Erythroblast (primary cell): ENCODE measurements at regions not wholly inside any gene's neighbourhood (a gene's known extent, or its start where the extent isn't known, plus 50 kb on each side); places are given as distances from the start of the nearest gene placed in this dataset.

Source experiments
- DNase-seq, 2 experiments: peaks; one replicate each; lab custom pipeline; 2025; lab: John Stamatoyannopoulos, UW
- GATA1 ChIP-seq: IDR thresholded peaks from 2 replicates; pipeline ENCODE4 v1.6.1; 2011; ENCODE audit warnings: low read depth, mild to moderate bottlenecking, control low read depth, low read length, moderate library complexity
- POLR2A ChIP-seq: IDR thresholded peaks from 2 replicates; pipeline ENCODE4 v1.6.1; 2011; ENCODE audit warnings: mild to moderate bottlenecking, low read length

DNA sequence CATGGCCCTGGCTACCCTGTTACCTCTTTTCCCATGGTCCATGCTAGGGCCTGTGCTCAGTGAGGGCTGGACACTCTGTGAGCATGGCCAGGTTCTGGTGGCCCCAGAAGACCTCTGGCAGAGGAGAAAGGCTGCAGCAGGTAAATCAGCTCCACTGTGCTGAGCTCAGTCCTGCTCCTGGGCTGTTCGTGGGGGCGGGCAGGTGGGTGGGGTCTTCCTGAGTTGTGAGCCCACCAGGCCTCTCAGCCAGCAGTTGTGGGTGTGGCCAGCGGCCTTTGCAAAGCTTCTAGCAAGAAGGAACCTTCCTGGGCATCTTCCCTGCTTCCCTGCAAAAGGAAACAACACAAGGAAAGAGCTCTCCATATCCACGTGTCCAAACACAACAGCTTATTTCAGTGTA, 85.3 kb upstream of the STX18 start:
- DNase-seq = no peak
- TF ChIP-seq GATA1 = no peak
- TF ChIP-seq POLR2A = no peak

DNA sequence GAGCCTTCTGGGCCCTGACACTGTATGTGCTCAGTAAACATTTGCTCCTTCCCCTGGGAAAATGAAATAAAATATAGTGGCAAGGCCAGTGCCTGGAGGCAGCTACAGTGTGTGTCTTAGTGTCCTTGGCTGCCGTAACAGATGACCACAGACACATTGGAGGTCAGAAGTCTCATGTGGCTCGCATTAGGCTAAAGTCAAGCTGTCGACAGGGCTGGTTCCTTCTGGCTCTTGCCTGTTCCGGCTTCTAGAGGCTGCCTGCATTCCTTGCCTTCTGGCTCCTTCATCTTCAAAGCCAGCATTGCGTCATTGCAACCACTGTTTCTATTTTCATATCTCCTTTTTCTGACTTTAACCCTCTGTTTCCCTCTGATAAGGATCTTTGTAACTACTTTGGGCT, 83.6 kb upstream of the STX18 start:
- TF ChIP-seq GATA1 (no peak), POLR2A (no peak)
- DNase-seq = no peak

DNA sequence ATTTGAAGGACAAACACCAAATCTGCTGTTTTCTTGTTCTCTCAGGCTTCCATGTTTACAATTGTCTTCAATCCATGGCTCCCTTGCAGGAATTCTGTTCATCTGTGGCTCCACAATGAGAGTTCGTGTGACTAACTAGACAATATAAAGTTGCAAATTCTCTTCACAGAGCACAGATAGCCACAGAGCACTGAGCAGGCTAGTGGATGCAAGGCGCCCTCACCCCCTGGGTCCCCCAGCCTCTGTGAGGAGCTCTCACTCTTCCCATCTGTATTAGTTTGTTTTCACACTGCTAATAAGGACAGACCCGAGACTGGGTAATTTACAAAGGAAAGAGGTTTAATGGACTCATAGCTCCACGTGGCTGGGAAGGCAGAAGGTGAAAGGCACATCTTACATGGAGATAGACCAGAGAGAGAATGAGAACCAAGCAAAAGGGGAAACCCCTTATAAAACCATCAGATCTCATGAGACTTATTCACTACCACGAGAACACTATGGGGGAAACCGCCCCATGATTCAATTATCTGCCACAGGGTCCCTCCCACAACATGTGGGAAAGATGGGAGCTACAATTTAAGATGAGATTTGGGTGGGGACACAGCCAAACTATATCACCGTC, 82.5 kb upstream of the STX18 start:
- DNase-seq = no peak
- TF ChIP-seq POLR2A (no peak), GATA1 (no peak)

DNA sequence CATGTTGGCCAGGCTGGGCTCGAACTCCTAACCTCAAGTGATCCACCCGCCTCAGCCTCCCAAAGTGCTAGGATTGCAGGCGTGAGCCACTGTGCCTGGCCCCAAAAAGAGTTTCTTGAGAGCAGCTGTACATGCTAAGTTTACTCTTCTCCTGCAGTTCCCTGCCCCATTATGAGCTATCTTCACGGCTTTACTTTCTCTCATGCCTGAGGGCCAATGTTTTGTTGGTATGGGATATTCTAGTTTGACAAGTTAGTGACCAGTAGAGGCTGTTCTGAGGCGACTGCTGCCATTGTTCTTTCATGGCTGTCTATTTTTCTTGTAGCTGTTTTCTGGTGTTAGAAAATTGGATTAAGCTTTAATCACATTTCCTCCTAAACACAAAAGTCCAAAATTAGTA, 78.0 kb upstream of the STX18 start:
- TF ChIP-seq GATA1 (no peak), POLR2A (no peak)

DNA sequence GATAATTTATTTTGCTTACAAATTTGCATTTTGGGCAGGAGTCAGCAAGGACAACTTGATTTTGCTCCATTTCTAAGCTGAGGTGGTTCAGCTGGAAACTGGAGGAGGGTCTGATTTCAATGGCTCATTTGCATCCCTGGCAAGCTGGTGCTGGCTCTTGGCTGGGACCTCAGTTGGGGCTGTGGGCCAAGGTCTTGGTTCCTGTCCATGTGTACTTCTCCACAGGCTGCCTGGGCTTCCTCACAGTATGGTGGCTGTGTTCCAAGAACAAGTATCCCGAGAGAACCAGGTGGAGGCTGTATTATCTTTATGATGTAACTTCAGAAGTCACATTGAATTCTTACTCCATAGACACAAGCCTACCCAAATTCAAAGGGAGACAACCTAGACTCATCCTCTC, 77.0 kb upstream of the STX18 start:
- TF ChIP-seq POLR2A (no peak), GATA1 (no peak)
- DNase-seq = no peak

More for the DNA sequence above, 78.0 kb upstream of the STX18 start:
- DNase-seq = no peak

DNA sequence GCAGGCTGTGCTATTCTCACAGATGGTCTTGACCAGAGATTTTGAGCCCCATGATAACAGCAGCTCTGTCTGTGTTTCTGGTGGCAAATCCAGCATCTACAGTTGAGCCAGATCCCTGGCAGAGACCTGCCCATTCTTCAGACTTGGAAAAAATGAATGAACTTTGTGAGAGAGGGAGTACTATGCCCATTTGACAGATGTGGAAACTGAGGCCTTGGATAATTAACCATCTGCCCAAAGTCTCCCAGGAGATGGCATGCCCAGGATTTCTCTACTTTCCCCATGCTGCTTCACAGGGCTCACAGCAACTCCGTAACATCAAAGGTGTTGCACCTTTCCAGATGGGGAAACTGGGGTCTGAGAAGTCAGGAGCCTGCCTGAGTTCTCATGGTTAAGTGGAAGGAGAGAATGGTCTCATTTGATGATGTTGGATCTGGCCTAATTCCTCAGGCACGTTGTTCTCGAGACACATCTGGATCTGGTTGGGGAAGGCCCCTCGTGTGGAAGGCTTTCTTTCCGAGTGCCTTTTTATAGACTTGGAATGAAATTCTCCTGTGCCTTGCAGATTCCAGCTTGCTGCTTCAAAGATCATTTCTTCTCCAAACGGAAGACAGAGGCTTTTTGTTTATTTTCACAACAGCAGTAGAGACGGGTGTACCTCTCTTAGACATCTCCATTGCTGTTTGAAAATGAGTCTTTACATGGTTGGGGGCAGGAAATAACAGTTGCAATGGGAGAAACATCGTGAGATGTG, 73.3 kb upstream of the STX18 start:
- DNase-seq = no peak
- TF ChIP-seq GATA1 = no peak
- no peak for TF ChIP-seq POLR2A

DNA sequence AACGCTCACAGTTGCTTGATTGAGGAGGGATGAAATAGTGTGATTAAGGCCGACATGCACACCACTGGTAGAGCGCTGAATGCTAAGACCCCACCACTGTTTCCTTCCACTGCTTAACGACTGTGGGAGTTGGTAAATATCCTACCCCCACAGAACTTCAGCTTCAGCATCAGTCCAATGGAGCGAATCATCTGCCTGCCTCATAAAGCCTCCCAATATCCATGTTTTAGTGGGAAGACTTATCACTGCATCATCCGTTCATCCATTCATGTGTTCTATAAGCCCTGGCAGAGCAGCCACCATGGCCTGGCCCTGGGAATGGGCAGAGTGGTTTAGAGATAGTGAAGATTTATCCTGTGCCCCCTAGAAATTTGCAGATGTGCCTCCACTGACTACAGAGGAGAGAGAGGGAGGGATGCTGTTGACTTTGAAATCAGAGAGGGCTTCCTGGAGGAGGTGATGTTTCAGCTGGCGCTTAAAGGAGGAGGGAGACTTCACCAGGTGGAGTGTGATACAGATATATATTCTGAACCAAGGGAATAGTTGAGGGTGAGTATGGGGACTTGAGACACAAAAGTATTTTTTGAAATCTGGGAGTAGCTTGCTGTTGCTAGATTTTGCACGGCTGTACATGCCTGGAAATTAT, 71.9 kb upstream of the STX18 start:
- DNase-seq = no peak
- TF ChIP-seq GATA1 (no peak), POLR2A (no peak)

DNA sequence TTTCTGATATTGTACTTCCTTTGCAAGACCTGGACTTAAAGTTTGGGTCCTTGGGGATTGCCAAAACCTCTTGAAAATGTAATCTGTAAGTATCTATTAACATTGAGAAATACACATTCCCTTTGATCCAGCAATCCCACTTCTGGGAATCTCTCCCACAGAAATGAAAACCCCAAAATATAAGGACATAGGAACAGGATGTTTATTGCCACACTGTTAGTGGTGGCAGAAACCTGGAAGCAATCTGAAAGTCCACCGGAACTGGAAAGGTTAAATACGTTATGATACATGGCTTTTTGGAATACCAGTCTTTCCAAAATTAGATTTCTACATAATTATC, 71.2 kb upstream of the STX18 start:
- no peak for DNase-seq
- TF ChIP-seq POLR2A = no peak
- TF ChIP-seq GATA1 = no peak

DNA sequence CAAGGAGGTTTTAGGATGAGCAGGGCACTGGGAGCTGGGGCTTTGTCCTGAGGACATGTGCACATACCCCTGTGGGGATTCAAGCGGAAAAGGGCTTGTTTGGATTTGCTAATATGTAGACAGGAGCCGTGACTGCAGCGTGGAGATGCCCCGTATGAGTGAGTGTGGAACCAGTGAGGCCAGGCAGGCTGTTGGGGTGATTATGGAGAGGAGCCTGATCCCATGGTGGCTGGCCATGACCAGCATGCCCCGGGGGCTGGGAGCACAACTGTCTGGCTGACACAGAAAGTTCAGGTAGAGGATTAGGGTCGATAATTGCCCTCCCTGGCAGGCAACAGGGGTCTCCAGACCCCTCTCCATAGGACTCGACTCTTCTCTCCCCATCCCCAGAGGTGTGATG, 68.8 kb upstream of the STX18 start:
- TF ChIP-seq POLR2A (no peak), GATA1 (no peak)
- no peak for DNase-seq

DNA sequence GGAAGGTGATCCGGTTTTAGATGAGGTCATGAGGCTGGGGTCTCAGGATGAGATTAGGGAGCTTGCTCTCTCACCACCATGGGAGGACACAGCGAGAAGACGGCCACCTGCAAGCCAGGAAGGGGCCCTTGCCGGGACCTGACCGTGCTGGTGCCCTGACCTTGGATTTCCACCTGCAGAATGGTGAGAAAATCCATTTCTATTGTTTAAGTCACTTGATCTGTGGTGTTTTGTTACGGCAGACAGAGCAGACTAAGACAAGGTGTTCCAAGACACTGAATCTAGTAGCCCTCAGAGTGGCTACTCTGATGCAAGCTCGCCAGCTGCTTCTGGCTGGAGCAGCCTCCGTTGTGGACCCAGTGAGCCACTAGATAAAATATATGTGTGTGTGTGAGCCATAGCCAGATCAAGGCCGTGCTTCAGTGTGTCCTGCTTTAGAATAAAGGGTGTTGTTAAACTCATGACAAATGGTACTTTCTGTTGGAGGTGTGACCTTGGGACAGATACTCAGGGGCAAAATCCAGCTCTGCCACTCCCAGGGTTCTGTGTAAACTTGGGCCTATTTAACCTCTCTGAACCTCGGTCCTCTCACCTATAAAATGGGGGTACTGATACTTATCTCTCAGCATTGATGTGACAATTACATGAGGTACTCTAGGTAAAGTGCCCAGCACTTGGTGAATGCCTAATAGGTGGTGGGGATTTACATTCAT, 67.9 kb upstream of the STX18 start:
- TF ChIP-seq GATA1 (no peak), POLR2A (no peak)
- no peak for DNase-seq

DNA sequence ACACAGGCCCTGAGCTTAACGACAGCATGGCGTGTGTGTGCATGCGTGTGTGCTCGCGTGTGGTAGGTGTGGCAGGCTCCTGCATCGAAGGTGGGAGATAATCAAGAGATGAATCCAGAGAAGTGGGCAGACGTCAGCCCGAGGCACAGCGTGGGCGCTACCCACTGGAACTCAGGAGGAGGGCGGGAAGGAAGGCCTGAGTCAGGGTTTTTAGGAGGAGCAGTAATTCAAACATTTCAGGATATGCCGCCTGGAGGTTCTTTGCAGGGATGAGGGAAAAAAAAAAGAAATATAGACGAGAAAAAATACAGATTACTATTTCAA, 66.3 kb upstream of the STX18 start:
- DNase-seq = no peak
- TF ChIP-seq POLR2A (no peak), GATA1 (no peak)

DNA sequence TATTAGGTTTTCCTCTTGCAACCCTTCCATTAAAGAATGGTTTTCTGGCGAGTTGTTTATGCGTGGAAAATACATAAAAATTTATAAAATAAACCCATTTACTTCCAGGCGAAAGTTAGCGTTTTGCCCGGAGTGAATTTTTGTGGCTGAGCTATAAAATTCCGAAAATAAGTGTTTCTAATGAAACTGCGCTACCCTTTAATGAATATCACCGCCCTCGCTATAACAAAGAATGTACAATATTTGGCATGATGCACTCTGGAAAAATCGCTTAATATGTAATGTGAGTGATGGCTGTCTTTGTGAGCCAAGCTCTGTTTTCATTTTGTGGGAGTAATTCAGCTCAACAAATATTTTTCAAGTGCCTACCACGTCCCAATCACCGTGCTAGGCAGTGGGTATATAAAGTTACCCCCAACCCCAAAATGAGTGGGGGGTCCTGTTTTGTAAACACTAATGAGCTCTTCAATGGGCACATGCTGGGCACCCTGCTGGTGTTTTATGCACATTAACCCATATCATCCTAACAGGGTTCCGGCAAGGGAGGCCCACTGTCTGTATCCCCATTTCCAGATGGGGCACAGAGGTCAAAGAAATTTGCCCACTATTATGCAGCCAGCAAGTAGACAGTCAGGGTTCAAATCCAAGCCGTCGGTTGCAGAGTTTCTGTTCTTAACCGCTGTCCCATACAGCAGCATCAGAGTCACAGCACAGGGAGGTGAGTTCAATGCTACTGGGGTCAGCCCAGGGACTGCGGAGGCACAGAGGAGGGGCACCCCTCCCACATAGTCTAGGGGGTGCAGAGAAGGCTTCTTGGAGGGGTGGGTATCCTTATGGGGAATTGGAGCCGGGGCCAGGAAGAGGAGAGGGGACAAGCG, 65.7 kb upstream of the STX18 start:
- DNase-seq = no peak
- no peak for TF ChIP-seq POLR2A
- TF ChIP-seq GATA1 = no peak

DNA sequence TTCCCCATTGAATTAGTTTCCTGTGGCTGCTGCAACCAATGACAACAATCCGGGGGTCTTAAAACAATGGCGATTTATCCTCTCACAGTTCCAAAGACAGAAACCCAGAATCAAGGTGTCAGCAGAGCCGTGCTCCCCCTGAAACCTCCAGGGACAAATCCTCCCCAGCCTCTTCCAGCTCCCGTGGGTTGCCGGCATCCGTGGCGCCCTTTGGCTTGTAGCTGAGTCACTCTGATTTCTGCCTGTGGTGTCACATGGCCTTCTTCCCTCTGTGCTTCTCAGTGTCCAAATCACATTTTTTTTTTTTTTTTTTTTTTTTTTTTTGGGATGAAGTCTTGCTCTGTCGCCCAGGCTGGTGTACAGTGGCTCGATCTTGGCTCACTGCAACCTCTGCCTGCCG, 64.5 kb upstream of the STX18 start:
- no peak for TF ChIP-seq GATA1
- no peak for TF ChIP-seq POLR2A

More for the DNA sequence above, 64.5 kb upstream of the STX18 start:
- DNase-seq = no peak
